NCI-H2227 treated with DMSO at 0.1 percent for 48 hours (cell line): ENCODE measurements at regions not wholly inside any gene's neighbourhood (a gene's known extent, or its start where the extent isn't known, plus 50 kb on each side); places are given as distances from the start of the nearest gene placed in this dataset.

ENCODE experiments used
- DNase-seq: peaks from one replicate; lab custom pipeline; 2025; lab: John Stamatoyannopoulos, UW

GRCh38 chr17:72501404-72502370 lies 380.9 kb downstream of the SOX9 start:
- DNase-seq = no peak

DNA sequence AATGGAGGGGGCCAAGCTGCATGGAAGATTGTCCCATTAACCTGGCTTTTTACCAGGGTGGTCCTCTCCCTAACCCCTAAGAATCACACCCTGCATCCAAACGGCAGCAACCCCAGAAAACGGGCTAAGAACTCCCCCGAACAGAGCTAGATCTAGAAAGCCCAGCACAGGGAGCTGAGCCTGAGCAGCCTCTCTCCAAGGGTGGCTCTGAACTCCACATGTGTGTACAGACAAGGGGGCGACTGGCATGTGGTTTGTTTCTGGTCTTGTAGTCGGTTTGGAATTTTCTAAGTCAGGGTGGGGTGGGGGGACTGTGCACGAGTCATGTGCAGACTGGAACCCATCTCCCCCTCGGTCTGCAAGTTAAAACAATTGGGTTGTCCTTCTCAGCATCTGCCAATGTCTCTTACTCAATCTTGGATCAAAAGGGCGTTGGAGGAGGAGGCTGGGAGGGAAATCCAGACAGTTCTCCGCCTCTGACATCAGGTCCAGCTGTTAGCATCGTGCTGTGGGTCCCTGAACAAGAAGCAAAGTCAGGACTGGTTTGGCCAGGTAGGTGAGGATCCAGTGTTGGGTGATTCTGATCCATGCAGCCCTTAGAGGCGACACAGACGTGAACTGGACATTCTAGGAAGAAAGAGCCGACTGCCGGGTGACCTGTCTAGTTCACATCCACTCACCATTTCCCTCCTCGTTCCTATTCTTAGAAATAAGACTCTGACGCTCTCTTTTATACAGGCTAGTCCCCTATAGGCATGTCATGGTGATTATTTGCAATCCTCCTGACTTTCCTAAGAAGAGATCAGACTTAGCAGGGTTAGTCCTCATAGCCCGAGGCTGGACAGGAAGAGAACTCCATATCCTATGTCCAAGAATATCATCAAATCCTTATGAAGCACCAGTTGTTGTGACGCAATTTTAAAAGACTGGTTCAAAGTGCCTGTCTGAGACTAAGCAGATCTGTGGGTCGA lies 381.8 kb downstream of the SOX9 start:
- DNase-seq = no peak

GRCh38 chr17:72503556-72503955 lies 382.7 kb downstream of the SOX9 start:
- no peak for DNase-seq

GRCh38 chr17:72504783-72505182 lies 384.0 kb downstream of the SOX9 start:
- DNase-seq = no peak

DNA sequence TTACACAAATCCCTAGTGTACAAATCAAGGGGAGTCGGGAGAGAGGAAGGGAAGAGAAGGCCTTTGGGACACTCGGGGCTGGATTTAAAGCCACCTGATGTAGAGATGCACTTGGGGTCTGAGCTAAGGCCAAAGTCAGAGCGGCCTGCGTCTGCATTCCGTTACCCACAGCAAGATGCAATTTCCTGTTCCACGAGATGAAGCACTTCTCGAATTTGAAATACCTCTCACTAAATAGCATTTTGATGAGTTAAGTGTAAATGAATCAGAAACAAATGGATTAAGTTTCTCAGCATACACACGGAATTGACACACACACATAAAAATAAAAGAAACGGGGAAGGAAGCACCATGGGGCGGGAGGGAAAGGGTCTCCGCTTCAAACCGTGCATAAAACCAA lies 386.0 kb downstream of the SOX9 start:
- no peak for DNase-seq

GRCh38 chr17:72507370-72507769 lies 386.6 kb downstream of the SOX9 start:
- DNase-seq = no peak

DNA sequence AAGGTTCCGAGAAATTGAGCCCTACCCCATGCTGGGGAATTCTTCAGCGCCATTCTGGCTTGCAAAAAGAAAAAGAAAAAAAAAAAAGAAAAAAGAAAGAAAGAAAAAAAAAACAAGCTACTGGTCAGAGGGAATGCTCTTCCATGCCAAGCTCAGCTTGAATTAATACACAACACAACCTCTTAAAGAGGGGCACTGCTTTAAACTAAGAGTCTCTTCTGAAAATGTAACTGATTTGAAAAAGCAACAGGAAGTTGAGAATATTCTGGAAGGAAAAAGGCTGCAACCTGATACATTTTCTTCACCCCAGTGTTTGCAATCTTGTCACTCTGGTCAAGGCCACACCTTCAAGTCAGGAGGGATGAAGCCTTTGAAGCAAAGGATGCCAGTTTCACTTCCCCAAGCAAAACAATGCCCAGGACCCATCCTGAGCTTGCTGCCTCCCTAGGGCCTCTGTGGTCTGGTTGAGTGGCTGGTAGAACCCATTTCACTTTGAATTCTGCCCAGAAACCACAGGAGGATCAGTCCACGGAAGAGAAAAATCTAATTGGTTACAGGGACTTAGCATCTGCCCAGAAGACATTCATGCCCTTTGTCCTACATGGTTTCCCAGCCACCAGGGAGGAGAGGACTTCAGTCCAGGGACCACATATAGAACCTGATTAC lies 389.7 kb downstream of the SOX9 start:
- no peak for DNase-seq

DNA sequence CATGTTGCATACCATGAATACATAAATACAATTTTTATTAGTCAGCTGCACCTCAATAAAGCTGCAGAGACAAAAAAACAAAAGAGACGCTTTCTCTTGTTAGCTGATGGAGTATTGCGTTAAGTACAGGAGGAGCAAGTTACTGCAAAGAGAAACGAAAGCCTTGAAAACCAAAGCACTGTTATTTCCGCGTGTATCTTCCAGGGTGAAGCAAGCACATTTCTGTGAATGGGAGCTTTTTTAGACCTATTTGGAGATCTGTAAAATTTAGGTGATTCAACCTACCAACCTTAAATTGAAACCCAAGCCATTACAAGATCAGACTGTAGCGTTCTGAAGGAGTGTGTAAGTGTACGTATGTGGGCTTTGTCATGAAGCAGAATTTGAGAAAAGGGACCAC lies 390.4 kb downstream of the SOX9 start:
- DNase-seq = no peak

- DNase-seq = no peak
Measured at GRCh38 chr17:72511874-72512273, 391.1 kb downstream of the SOX9 start.

DNA sequence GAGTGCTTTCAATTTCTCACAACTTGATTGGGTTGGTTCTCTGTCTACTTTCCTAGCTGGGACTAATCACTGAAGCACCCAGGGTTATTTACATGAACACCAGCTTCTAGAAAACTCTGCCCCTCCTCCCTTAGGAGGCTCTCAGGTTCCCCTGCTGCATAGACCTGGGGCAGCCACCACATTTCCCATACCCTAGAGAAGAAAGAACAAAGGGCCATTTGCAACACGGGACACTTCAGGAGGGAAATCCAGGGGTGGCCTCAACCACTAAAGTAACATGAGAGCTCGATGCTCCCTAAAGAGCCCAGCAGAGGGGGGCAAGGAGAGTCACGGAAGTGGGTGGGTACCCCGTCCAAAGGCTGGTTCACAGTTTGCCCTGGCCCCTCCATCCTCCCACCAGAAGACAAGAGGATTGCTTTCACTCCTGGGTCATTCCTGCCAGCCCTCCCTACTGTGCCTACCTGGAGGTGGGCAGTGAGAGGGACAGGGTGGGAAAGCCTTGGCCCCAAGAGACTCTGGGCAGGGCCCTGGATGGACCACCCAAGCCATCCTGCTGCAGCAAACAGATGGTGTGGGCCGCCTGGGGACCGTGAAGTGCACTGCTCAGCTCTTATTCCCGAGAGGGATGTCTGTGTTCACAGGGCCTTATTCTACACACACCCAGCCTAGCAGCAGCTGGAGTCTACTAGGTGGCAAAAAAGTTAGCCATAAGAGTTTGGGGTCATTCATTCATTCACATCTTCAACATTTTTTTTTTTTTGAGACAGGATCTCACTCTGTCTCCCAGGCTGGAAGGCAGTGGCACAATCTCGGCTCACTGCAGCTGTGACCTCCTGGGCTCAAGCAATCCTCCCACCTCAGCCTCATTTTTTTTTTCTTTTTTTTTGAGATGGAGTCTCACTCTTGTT lies 392.1 kb downstream of the SOX9 start:
- no peak for DNase-seq

- DNase-seq = no peak
Measured at GRCh38 chr17:72514321-72514861, 393.6 kb downstream of the SOX9 start.

GRCh38 chr17:72514891-72515290 lies 394.1 kb downstream of the SOX9 start:
- no peak for DNase-seq

GRCh38 chr17:72515291-72516065 lies 394.7 kb downstream of the SOX9 start:
- no peak for DNase-seq

GRCh38 chr17:72516772-72517399 lies 396.1 kb downstream of the SOX9 start:
- no peak for DNase-seq

GRCh38 chr17:72517413-72518158 lies 396.8 kb downstream of the SOX9 start:
- DNase-seq = no peak

- DNase-seq = no peak
Measured at GRCh38 chr17:72518159-72518732, 397.4 kb downstream of the SOX9 start.

DNA sequence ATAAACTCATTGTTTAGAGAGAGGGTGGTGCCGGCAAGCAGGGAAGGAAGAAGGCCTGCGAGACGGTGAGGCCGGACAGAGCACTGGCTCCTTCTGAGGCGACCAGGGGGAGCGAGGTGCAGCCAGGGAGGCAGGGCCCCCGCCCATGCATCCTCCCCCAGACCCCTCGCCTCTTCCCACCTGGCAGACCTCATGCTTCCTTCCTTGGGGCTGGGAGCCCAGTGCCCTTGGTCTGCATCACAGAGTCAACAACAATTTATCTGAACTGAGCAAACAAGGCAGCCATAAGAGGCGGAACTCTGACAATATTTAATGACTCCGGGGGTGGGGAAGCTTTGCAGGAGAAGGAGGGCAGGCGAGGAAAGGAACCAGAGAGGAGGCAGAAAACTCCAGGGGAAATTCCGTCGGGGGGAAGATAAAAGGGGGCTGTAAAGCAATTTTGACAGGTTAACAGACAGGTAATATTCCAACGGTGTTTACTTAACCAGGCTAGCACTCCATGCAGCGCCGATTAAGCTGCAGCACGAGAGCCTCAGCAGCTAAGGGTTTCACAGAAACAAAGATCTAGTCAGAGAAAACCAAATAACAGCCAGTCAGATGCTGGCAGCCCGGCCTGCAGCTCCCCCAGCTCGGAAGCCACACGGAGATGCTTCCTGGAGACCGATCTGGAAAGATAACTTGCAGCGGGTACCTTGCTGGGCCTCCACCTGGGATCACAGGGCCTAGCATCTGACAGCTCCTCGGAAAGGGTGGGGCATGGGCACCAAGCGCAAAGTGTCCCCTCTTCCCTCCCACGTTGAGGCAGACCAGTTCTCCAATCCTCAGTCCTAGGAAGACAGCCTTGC lies 398.2 kb downstream of the SOX9 start:
- DNase-seq = peak; percentile 56

- DNase-seq = no peak
Measured at GRCh38 chr17:72519598-72519936, 398.7 kb downstream of the SOX9 start.
